ENCODE measurements at regions not wholly inside any gene's neighbourhood (a gene's known extent, or its start where the extent isn't known, plus 50 kb on each side); places are given as distances from the start of the nearest gene placed in this dataset.
"Not testable (repeated sequence)": the region's sequence is repeated elsewhere in the genome, so short reads cannot be mapped to it uniquely, and the experiment has no call there.

- H3K27ac Mint-ChIP-seq (ENCODE audit: unreplicated experiment); H3K36me3 Mint-ChIP-seq (ENCODE audit: low read depth); H3K9me3 Mint-ChIP-seq; DNase-seq (ENCODE audit: low read depth, low spot score); H3K27me3 Mint-ChIP-seq (ENCODE audit: low read depth); H3K4me1 Mint-ChIP-seq; H3K4me3 Mint-ChIP-seq: not testable (repeated sequence)
Observed at GRCh38 chr9:41697080-41697479, 432.1 kb downstream of the CNTNAP3B start.

- not testable (repeated sequence) for H3K36me3 Mint-ChIP-seq (ENCODE audit: low read depth); DNase-seq (ENCODE audit: low read depth, low spot score); H3K9me3 Mint-ChIP-seq; H3K27me3 Mint-ChIP-seq (ENCODE audit: low read depth); H3K27ac Mint-ChIP-seq (ENCODE audit: unreplicated experiment); H3K4me1 Mint-ChIP-seq; H3K4me3 Mint-ChIP-seq
Observed at GRCh38 chr9:41679312-41679711, 449.9 kb downstream of the CNTNAP3B start.

GRCh38 chr9:41663497-41664036 lies 465.7 kb downstream of the CNTNAP3B start:
- H3K4me3 Mint-ChIP-seq; H3K4me1 Mint-ChIP-seq; H3K36me3 Mint-ChIP-seq (ENCODE audit: low read depth); H3K27me3 Mint-ChIP-seq (ENCODE audit: low read depth); H3K9me3 Mint-ChIP-seq; DNase-seq (ENCODE audit: low read depth, low spot score); H3K27ac Mint-ChIP-seq (ENCODE audit: unreplicated experiment): not testable (repeated sequence)

GRCh38 chr9:41658706-41659105 lies 469.6 kb upstream of the ZNG1F start:
- peaks cover 11% of the 10 kb centered on the region for H3K4me1 Mint-ChIP-seq
- H3K27me3 Mint-ChIP-seq (ENCODE audit: low read depth); H3K9me3 Mint-ChIP-seq; H3K4me3 Mint-ChIP-seq; DNase-seq (ENCODE audit: low read depth, low spot score); H3K36me3 Mint-ChIP-seq (ENCODE audit: low read depth); H3K27ac Mint-ChIP-seq (ENCODE audit: unreplicated experiment): not testable (repeated sequence)

- H3K4me1 Mint-ChIP-seq: peaks cover 14% of the 10 kb centered on the region
- DNase-seq (ENCODE audit: low read depth, low spot score); H3K36me3 Mint-ChIP-seq (ENCODE audit: low read depth); H3K4me3 Mint-ChIP-seq; H3K9me3 Mint-ChIP-seq; H3K27ac Mint-ChIP-seq (ENCODE audit: unreplicated experiment); H3K27me3 Mint-ChIP-seq (ENCODE audit: low read depth): not testable (repeated sequence)
Observed at GRCh38 chr9:41658116-41658515, 469.0 kb upstream of the ZNG1F start.

- DNase-seq (ENCODE audit: low read depth, low spot score); H3K36me3 Mint-ChIP-seq (ENCODE audit: low read depth); H3K27me3 Mint-ChIP-seq (ENCODE audit: low read depth); H3K27ac Mint-ChIP-seq (ENCODE audit: unreplicated experiment); H3K4me3 Mint-ChIP-seq; H3K9me3 Mint-ChIP-seq: not testable (repeated sequence)
- peaks cover 14% of the 10 kb centered on the region for H3K4me1 Mint-ChIP-seq
Observed at GRCh38 chr9:41657141-41657540, 468.0 kb upstream of the ZNG1F start.

- H3K9me3 Mint-ChIP-seq; H3K36me3 Mint-ChIP-seq (ENCODE audit: low read depth); H3K27me3 Mint-ChIP-seq (ENCODE audit: low read depth); H3K27ac Mint-ChIP-seq (ENCODE audit: unreplicated experiment): not testable (repeated sequence)
- H3K4me1 Mint-ChIP-seq: peaks cover 14% of the 10 kb centered on the region
- peak overlapping the region; percentile 54 for H3K4me3 Mint-ChIP-seq
- peak; percentile 34 for DNase-seq (ENCODE audit: low read depth, low spot score)
Observed at GRCh38 chr9:41655071-41655554, 466.0 kb upstream of the ZNG1F start.

GRCh38 chr9:41654349-41654748 lies 465.2 kb upstream of the ZNG1F start:
- peaks cover 14% of the 10 kb centered on the region for H3K4me1 Mint-ChIP-seq
- not testable (repeated sequence) for DNase-seq (ENCODE audit: low read depth, low spot score)

GRCh38 chr9:41653560-41654340 lies 464.6 kb upstream of the ZNG1F start:
- not testable (repeated sequence) for H3K27me3 Mint-ChIP-seq (ENCODE audit: low read depth); H3K9me3 Mint-ChIP-seq; H3K36me3 Mint-ChIP-seq (ENCODE audit: low read depth); H3K27ac Mint-ChIP-seq (ENCODE audit: unreplicated experiment); DNase-seq (ENCODE audit: low read depth, low spot score)
- H3K4me1 Mint-ChIP-seq: peaks cover 14% of the 10 kb centered on the region
- H3K4me3 Mint-ChIP-seq: peak overlapping the region; percentile 6

More at GRCh38 chr9:41654349-41654748, 465.2 kb upstream of the ZNG1F start:
- not testable (repeated sequence) for H3K27me3 Mint-ChIP-seq (ENCODE audit: low read depth); H3K9me3 Mint-ChIP-seq; H3K36me3 Mint-ChIP-seq (ENCODE audit: low read depth)
- H3K4me3 Mint-ChIP-seq: peak overlapping the region; percentile 10
- peak overlapping the region; percentile 86 for H3K27ac Mint-ChIP-seq (ENCODE audit: unreplicated experiment)

- peaks cover 17% of the 10 kb centered on the region for H3K4me1 Mint-ChIP-seq
- not testable (repeated sequence) for H3K27ac Mint-ChIP-seq (ENCODE audit: unreplicated experiment); H3K9me3 Mint-ChIP-seq; H3K27me3 Mint-ChIP-seq (ENCODE audit: low read depth); DNase-seq (ENCODE audit: low read depth, low spot score); H3K4me3 Mint-ChIP-seq; H3K36me3 Mint-ChIP-seq (ENCODE audit: low read depth)
Observed at GRCh38 chr9:41652800-41653199, 463.7 kb upstream of the ZNG1F start.

GRCh38 chr9:41652100-41652713 lies 463.1 kb upstream of the ZNG1F start:
- not testable (repeated sequence) for H3K27ac Mint-ChIP-seq (ENCODE audit: unreplicated experiment); H3K27me3 Mint-ChIP-seq (ENCODE audit: low read depth); H3K4me3 Mint-ChIP-seq; H3K36me3 Mint-ChIP-seq (ENCODE audit: low read depth); H3K9me3 Mint-ChIP-seq; DNase-seq (ENCODE audit: low read depth, low spot score)
- peaks cover 17% of the 10 kb centered on the region for H3K4me1 Mint-ChIP-seq

- H3K27ac Mint-ChIP-seq (ENCODE audit: unreplicated experiment); H3K9me3 Mint-ChIP-seq; H3K4me3 Mint-ChIP-seq; H3K36me3 Mint-ChIP-seq (ENCODE audit: low read depth); H3K27me3 Mint-ChIP-seq (ENCODE audit: low read depth); DNase-seq (ENCODE audit: low read depth, low spot score): not testable (repeated sequence)
- peaks cover 13% of the 10 kb centered on the region for H3K4me1 Mint-ChIP-seq
Observed at GRCh38 chr9:41650086-41650485, 461.0 kb upstream of the ZNG1F start.

- H3K4me3 Mint-ChIP-seq; DNase-seq (ENCODE audit: low read depth, low spot score); H3K27me3 Mint-ChIP-seq (ENCODE audit: low read depth); H3K27ac Mint-ChIP-seq (ENCODE audit: unreplicated experiment); H3K36me3 Mint-ChIP-seq (ENCODE audit: low read depth); H3K9me3 Mint-ChIP-seq; H3K4me1 Mint-ChIP-seq: not testable (repeated sequence)
Observed at GRCh38 chr9:41648564-41648963, 459.4 kb upstream of the ZNG1F start.

- H3K9me3 Mint-ChIP-seq; H3K36me3 Mint-ChIP-seq (ENCODE audit: low read depth); H3K4me3 Mint-ChIP-seq; H3K4me1 Mint-ChIP-seq; DNase-seq (ENCODE audit: low read depth, low spot score); H3K27ac Mint-ChIP-seq (ENCODE audit: unreplicated experiment); H3K27me3 Mint-ChIP-seq (ENCODE audit: low read depth): not testable (repeated sequence)
Observed at GRCh38 chr9:41646246-41646645, 457.1 kb upstream of the ZNG1F start.

Data from neural crest cell (in vitro differentiated cells).